Kidney (tissue), 13 donors: ENCODE measurements at regions not wholly inside any gene's neighbourhood (a gene's known extent, or its start where the extent isn't known, plus 50 kb on each side); places are given as distances from the start of the nearest gene placed in this dataset.

ENCODE experiments used
- DNase-seq, 5 donors: peaks; one replicate each; pipeline ENCODE4 v3.0.0-alpha.2; 2013 to 2020
- FAIRE-seq: peaks from 2 replicates; lab custom pipeline; 2012; peaks lifted over from hg19 to GRCh38; lab: Jason Lieb, UNC
- H3K27ac ChIP-seq, 2 donors: one replicate each; pipeline ENCODE4 v1.7.0; 2013; ENCODE audit warnings: low read depth in 2 of 2, low read length in 2 of 2, inconsistent platforms in 1 of 2
- H3K27me3 ChIP-seq: one replicate; pipeline ENCODE4 v1.7.1; 2013; ENCODE audit warnings: low read length, inconsistent platforms; ENCODE audit not compliant: control insufficient read depth, insufficient read depth
- H3K36me3 ChIP-seq, 3 donors: one replicate each; pipeline versions ENCODE4 v1.7.0 to v1.7.1; 2013; ENCODE audit warnings: low read length in 3 of 3, control low read depth in 1 of 3, inconsistent platforms in 1 of 3; ENCODE audit not compliant: insufficient read depth in 3 of 3, control insufficient read depth in 2 of 3
- H3K4me1 ChIP-seq, 3 donors: one replicate each; pipeline versions ENCODE4 v1.7.0 to v1.7.1; 2013; ENCODE audit warnings: low read length in 3 of 3, inconsistent platforms in 1 of 3, low read depth in 1 of 3; ENCODE audit not compliant: control insufficient read depth in 2 of 3, insufficient read depth in 2 of 3
- H3K4me3 ChIP-seq, 3 donors: one replicate each; pipeline versions ENCODE4 v1.7.0 to v1.8.1; 2013; ENCODE audit warnings: low read length in 3 of 3, control low read depth in 1 of 3, inconsistent platforms in 1 of 3
- H3K9ac ChIP-seq, 3 donors: one replicate each; pipeline versions ENCODE4 v1.7.0 to v1.7.1; 2013; ENCODE audit warnings: low read length in 3 of 3, control low read depth in 1 of 3, inconsistent platforms in 1 of 3
- H3K9me3 ChIP-seq, 3 donors: one replicate each; pipeline versions ENCODE4 v1.7.0 to v1.7.1; 2013; ENCODE audit warnings: low read length in 3 of 3, control low read depth in 1 of 3, inconsistent platforms in 1 of 3; ENCODE audit not compliant: control insufficient read depth in 2 of 3, insufficient read depth in 1 of 3
- intact Hi-C: fragments of 100-400 bp; cut with DNase I; formaldehyde crosslinking; loops from one replicate; pipeline ENCODE4 v1.11.1; 2022
- TF ChIP-seq, protein P1 (sequence below): IDR thresholded peaks from 3 replicates; pipeline ENCODE4 v1.5.1; 2012; ENCODE audit warnings: mild to moderate bottlenecking, moderate library complexity, borderline replicate concordance; ENCODE audit not compliant: insufficient read depth; ENCODE audit errors: extremely low read depth
- donor health status: control.
- donor health status: control.
- donor health status: control.
- donor health status: control.
- donor health status: control.
- donor health status: DM: yes; HTN: yes; CAD: no.
- donor health status: Normal renal cell carcinoma (clear cell type).

DNA sequence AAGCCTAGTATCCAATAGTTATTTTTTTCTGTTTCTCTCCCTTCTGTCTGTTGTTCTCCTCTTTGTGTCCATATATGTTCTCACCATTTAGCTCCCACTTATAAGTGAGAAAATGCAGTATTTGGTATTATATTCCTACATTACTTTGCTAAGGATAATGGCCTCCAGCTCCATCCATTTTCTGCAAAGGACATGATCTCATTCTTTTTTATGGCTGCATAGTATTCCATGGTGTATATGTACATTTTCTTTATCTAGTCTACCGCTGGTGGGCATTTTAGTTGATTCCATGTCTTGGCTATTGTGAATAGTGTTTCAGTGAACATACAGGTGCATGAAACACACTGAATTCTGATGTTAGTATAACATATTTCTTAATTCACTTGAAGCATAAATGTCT, 348.9 kb upstream of the TRPC7 start:
- no peak overlapping the region for H3K4me3 ChIP-seq
- H3K9me3 ChIP-seq, result no peaks in the 10 kb centered on the region
- no peak for DNase-seq
- no peaks in the 10 kb centered on the region for H3K36me3 ChIP-seq
- no peak overlapping the region for H3K27ac ChIP-seq
- no peak for FAIRE-seq
- TF ChIP-seq, protein P1, sequence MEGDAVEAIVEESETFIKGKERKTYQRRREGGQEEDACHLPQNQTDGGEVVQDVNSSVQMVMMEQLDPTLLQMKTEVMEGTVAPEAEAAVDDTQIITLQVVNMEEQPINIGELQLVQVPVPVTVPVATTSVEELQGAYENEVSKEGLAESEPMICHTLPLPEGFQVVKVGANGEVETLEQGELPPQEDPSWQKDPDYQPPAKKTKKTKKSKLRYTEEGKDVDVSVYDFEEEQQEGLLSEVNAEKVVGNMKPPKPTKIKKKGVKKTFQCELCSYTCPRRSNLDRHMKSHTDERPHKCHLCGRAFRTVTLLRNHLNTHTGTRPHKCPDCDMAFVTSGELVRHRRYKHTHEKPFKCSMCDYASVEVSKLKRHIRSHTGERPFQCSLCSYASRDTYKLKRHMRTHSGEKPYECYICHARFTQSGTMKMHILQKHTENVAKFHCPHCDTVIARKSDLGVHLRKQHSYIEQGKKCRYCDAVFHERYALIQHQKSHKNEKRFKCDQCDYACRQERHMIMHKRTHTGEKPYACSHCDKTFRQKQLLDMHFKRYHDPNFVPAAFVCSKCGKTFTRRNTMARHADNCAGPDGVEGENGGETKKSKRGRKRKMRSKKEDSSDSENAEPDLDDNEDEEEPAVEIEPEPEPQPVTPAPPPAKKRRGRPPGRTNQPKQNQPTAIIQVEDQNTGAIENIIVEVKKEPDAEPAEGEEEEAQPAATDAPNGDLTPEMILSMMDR, result no peak
- intact Hi-C loops, result no loop called here
- H3K27me3 ChIP-seq, result no peaks in the 10 kb centered on the region
- H3K9ac ChIP-seq, result no peak overlapping the region
- no peaks in the 10 kb centered on the region for H3K4me1 ChIP-seq

DNA sequence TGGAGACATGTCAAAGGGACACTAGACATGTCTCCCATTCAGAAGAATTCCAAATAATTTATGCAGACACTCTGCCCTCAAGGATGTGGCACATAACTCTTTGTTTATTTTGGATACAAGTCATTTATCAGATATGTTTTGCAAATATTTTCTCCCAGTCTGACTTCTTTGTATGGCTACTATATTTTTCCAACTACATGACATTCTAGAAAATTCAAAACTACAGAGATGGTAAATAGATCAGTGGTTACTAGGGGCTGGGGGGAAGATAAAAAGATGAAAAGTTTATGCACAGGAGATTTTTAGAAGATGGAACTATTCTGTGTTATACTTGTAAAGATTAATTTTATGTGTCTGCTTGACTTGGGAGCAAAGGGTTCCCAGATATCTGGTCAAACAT, 347.3 kb upstream of the TRPC7 start:
- intact Hi-C loops, result no loop called here
- Histone ChIP-seq H3K9me3 (no peaks in the 10 kb centered on the region), H3K9ac (no peak overlapping the region), H3K4me3 (no peak overlapping the region), H3K36me3 (no peaks in the 10 kb centered on the region), H3K27ac (no peak overlapping the region), H3K4me1 (no peaks in the 10 kb centered on the region), H3K27me3 (no peaks in the 10 kb centered on the region)
- TF ChIP-seq, protein P1, result no peak
- DNase-seq, result no peak
- FAIRE-seq, result no peak

DNA sequence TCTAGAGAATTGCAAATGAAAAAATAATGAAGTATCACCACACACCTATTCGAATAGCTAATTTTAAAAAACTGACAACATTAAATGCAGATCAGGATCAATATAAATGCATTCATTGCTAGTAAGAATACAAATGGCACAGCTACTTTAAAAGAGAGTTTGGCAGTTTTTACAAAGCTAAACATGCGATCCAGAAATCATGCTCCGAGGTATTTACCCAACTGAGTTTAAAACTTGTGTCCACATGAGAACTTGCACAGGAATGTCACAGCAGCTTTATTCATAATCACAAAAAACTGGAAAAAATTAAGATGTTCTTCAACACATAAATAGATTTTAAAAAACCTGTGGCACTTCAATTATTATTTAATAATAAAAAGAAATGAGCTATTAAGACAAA, 345.5 kb upstream of the TRPC7 start:
- Histone ChIP-seq H3K36me3 (no peaks in the 10 kb centered on the region), H3K4me3 (no peak overlapping the region), H3K4me1 (no peaks in the 10 kb centered on the region), H3K27me3 (no peaks in the 10 kb centered on the region), H3K27ac (no peak overlapping the region), H3K9ac (no peak overlapping the region), H3K9me3 (no peaks in the 10 kb centered on the region)
- FAIRE-seq (no peak), DNase-seq (no peak)
- TF ChIP-seq, protein P1, result no peak
- intact Hi-C loops, result no loop called here

DNA sequence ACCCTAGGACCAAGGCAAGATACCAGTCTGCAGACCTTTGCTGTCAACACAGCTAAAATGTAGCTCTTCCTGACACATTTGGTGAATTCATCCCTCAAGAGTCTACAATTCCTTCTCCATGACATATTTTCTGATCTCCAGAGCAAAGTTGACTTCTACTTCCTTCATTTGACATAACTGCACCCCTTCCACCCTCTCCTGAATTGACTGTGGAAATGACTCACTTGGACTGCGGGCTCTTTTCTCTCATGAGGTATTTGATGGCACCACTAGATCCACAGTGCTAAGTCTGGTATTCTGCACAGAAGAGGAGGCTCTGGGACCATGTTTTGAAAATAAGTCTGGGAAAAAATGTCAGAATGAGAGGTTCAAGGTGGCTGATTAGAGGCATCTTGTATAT, 338.4 kb upstream of the TRPC7 start:
- no peak overlapping the region for H3K27ac ChIP-seq
- FAIRE-seq, result no peak
- TF ChIP-seq, protein P1, result no peak

More for the DNA sequence above, 338.4 kb upstream of the TRPC7 start:
- no peak for DNase-seq
- H3K9me3 ChIP-seq, result no peaks in the 10 kb centered on the region
- H3K9ac ChIP-seq, result no peak overlapping the region
- H3K27me3 ChIP-seq, result no peaks in the 10 kb centered on the region
- no peaks in the 10 kb centered on the region for H3K4me1 ChIP-seq
- H3K4me3 ChIP-seq, result no peak overlapping the region
- intact Hi-C loops, result no loop called here
- H3K36me3 ChIP-seq, result no peaks in the 10 kb centered on the region
